ENCODE measurements at regions not wholly inside any gene's neighbourhood (a gene's known extent, or its start where the extent isn't known, plus 50 kb on each side); places are given as distances from the start of the nearest gene placed in this dataset.

- no peak for DNase-seq (ENCODE audit: low spot score in 2 of 2)
- H3K27me3 ChIP-seq: no peaks in the 10 kb centered on the region
These were observed 147.1 kb upstream of the OTOS start for GRCh38 chr2:240287496-240288086.

GRCh38 chr2:240288087-240288521, 147.4 kb upstream of the GPC1 start:
- no peaks in the 10 kb centered on the region for H3K4me1 ChIP-seq
- WGBS: 80% methylated on average over 4 of the region's 7 CpGs

More at GRCh38 chr2:240287496-240288086, 147.1 kb upstream of the OTOS start:
- H3K27ac ChIP-seq: no peak overlapping the region
- no peak overlapping the region for H3K4me3 ChIP-seq
- H3K9me3 ChIP-seq: no peaks in the 10 kb centered on the region
- TF ChIP-seq CTCF (IDR thresholded peaks at IDR 0.05) (no peak), POLR2AphosphoS5 (IDR thresholded peaks at IDR 0.05) (no peak), EP300 (IDR thresholded peaks at IDR 0.05) (no peak), POLR2A (IDR thresholded peaks at IDR 0.05) (no peak)
- WGBS: 62% methylated on average over 3 of the region's 11 CpGs
- H3K36me3 ChIP-seq: no peaks in the 10 kb centered on the region
- H3K4me1 ChIP-seq: no peaks in the 10 kb centered on the region

GRCh38 chr2:240289701-240290431, 145.6 kb upstream of the GPC1 start:
- no peak overlapping the region for H3K27ac ChIP-seq
- DNase-seq (ENCODE audit: low spot score in 2 of 2): peak in 1 of 2 donors; percentile 72
- TF ChIP-seq POLR2A (IDR thresholded peaks at IDR 0.05): no peak
- no peak for TF ChIP-seq POLR2AphosphoS5 (IDR thresholded peaks at IDR 0.05)
- TF ChIP-seq CTCF (IDR thresholded peaks at IDR 0.05): no peak
- TF ChIP-seq EP300 (IDR thresholded peaks at IDR 0.05): no peak
- WGBS: 88% methylated on average over 10 of the region's 30 CpGs
- no peaks in the 10 kb centered on the region for H3K36me3 ChIP-seq
- H3K9me3 ChIP-seq: no peaks in the 10 kb centered on the region
- H3K4me1 ChIP-seq: no peaks in the 10 kb centered on the region
- no peak overlapping the region for H3K4me3 ChIP-seq
- H3K27me3 ChIP-seq: no peaks in the 10 kb centered on the region

More at GRCh38 chr2:240288087-240288521, 147.4 kb upstream of the GPC1 start:
- Histone ChIP-seq H3K27me3 (no peaks in the 10 kb centered on the region), H3K9me3 (no peaks in the 10 kb centered on the region), H3K27ac (no peak overlapping the region), H3K36me3 (no peaks in the 10 kb centered on the region), H3K4me3 (no peak overlapping the region)
- TF ChIP-seq POLR2AphosphoS5 (IDR thresholded peaks at IDR 0.05): no peak
- TF ChIP-seq EP300 (IDR thresholded peaks at IDR 0.05): no peak
- no peak for TF ChIP-seq CTCF (IDR thresholded peaks at IDR 0.05)
- TF ChIP-seq POLR2A (IDR thresholded peaks at IDR 0.05): no peak
- no peak for DNase-seq (ENCODE audit: low spot score in 2 of 2)

GRCh38 chr2:240290432-240291336, 144.8 kb upstream of the GPC1 start:
- Histone ChIP-seq H3K27ac (no peak overlapping the region), H3K36me3 (no peaks in the 10 kb centered on the region), H3K27me3 (no peaks in the 10 kb centered on the region), H3K4me3 (no peak overlapping the region), H3K9me3 (no peaks in the 10 kb centered on the region), H3K4me1 (no peaks in the 10 kb centered on the region)
- DNase-seq (ENCODE audit: low spot score in 2 of 2): no peak
- TF ChIP-seq CTCF (IDR thresholded peaks at IDR 0.05) (no peak), POLR2AphosphoS5 (IDR thresholded peaks at IDR 0.05) (no peak)
- WGBS: 86% methylated on average over 27 of the region's 30 CpGs

Data from suprapubic skin (tissue), 4 donors.